ENCODE measurements at regions not wholly inside any gene's neighbourhood (a gene's known extent, or its start where the extent isn't known, plus 50 kb on each side); places are given as distances from the start of the nearest gene placed in this dataset.

- TF ChIP-seq CTCF (IDR thresholded peaks at IDR 0.05) (peak in 2 of 4 donors; percentile 20 to 25), POLR2A (IDR thresholded peaks at IDR 0.05) (no peak)
These were observed 173.1 kb upstream of the GYPC start for GRCh38 chr2:126482582-126483464.

All from right lobe of liver (tissue), 4 donors.